ENCODE measurements at regions not wholly inside any gene's neighbourhood (a gene's known extent, or its start where the extent isn't known, plus 50 kb on each side); places are given as distances from the start of the nearest gene placed in this dataset.

DNA sequence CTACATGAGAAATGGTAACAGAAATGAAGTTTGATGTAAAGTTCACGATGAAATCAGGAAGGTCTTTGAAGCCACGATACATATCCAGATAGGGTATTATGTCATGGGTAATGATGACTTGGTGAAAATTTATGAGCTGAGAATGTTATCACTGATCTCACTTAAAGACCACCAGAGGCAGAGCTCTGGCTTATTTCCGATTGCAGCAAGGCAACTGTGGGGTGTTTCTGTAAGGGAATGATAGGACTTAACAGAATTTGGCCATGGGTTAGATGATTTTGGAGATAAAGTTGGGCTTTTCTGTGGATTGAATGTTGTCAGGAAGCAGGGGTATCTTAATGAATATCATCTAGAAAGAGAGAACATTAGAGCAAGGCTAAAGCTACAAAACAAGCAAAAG lies 508.4 kb downstream of the HDGFL1 start:
- intact Hi-C loops (cut with micrococcal nuclease): no loop called here
- DNase-seq (ENCODE audit: low read depth, low spot score): no peak
- H3K9ac ChIP-seq (ENCODE audit: low read length): no peak overlapping the region
- TF ChIP-seq EZH2phosphoT487 (IDR thresholded peaks at IDR 0.05; ENCODE audit: borderline replicate concordance) (no peak), ZFX (IDR thresholded peaks at IDR 0.05) (no peak), SP1 (IDR thresholded peaks at IDR 0.05; ENCODE audit: low read depth) (no peak), ZNF274 (IDR thresholded peaks at IDR 0.05; ENCODE audit: low read depth, low read length) (no peak), POLR2A (IDR thresholded peaks at IDR 0.05; ENCODE audit: borderline replicate concordance, extremely low read depth, insufficient read depth, insufficient read length) (no peak), EGR1 (IDR thresholded peaks at IDR 0.05; ENCODE audit: low read depth) (no peak), CEBPB (IDR thresholded peaks at IDR 0.05; ENCODE audit: low read depth) (no peak)
- TF ChIP-seq, protein P1, sequence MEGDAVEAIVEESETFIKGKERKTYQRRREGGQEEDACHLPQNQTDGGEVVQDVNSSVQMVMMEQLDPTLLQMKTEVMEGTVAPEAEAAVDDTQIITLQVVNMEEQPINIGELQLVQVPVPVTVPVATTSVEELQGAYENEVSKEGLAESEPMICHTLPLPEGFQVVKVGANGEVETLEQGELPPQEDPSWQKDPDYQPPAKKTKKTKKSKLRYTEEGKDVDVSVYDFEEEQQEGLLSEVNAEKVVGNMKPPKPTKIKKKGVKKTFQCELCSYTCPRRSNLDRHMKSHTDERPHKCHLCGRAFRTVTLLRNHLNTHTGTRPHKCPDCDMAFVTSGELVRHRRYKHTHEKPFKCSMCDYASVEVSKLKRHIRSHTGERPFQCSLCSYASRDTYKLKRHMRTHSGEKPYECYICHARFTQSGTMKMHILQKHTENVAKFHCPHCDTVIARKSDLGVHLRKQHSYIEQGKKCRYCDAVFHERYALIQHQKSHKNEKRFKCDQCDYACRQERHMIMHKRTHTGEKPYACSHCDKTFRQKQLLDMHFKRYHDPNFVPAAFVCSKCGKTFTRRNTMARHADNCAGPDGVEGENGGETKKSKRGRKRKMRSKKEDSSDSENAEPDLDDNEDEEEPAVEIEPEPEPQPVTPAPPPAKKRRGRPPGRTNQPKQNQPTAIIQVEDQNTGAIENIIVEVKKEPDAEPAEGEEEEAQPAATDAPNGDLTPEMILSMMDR (IDR thresholded peaks at IDR 0.05 in 2 of 3, conservative IDR thresholded peaks at IDR 0.05 in 1 of 3; ENCODE audit: borderline replicate concordance in 1 of 3, insufficient read depth in 1 of 3, low read depth in 2 of 3, low read length in 2 of 3): no peak
- TF ChIP-seq, protein P2, sequence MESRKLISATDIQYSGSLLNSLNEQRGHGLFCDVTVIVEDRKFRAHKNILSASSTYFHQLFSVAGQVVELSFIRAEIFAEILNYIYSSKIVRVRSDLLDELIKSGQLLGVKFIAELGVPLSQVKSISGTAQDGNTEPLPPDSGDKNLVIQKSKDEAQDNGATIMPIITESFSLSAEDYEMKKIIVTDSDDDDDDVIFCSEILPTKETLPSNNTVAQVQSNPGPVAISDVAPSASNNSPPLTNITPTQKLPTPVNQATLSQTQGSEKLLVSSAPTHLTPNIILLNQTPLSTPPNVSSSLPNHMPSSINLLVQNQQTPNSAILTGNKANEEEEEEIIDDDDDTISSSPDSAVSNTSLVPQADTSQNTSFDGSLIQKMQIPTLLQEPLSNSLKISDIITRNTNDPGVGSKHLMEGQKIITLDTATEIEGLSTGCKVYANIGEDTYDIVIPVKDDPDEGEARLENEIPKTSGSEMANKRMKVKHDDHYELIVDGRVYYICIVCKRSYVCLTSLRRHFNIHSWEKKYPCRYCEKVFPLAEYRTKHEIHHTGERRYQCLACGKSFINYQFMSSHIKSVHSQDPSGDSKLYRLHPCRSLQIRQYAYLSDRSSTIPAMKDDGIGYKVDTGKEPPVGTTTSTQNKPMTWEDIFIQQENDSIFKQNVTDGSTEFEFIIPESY (IDR thresholded peaks at IDR 0.05; ENCODE audit: extremely low read depth, insufficient replicate concordance, low read length): no peak
- TF ChIP-seq, protein P3, sequence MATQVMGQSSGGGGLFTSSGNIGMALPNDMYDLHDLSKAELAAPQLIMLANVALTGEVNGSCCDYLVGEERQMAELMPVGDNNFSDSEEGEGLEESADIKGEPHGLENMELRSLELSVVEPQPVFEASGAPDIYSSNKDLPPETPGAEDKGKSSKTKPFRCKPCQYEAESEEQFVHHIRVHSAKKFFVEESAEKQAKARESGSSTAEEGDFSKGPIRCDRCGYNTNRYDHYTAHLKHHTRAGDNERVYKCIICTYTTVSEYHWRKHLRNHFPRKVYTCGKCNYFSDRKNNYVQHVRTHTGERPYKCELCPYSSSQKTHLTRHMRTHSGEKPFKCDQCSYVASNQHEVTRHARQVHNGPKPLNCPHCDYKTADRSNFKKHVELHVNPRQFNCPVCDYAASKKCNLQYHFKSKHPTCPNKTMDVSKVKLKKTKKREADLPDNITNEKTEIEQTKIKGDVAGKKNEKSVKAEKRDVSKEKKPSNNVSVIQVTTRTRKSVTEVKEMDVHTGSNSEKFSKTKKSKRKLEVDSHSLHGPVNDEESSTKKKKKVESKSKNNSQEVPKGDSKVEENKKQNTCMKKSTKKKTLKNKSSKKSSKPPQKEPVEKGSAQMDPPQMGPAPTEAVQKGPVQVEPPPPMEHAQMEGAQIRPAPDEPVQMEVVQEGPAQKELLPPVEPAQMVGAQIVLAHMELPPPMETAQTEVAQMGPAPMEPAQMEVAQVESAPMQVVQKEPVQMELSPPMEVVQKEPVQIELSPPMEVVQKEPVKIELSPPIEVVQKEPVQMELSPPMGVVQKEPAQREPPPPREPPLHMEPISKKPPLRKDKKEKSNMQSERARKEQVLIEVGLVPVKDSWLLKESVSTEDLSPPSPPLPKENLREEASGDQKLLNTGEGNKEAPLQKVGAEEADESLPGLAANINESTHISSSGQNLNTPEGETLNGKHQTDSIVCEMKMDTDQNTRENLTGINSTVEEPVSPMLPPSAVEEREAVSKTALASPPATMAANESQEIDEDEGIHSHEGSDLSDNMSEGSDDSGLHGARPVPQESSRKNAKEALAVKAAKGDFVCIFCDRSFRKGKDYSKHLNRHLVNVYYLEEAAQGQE (IDR thresholded peaks at IDR 0.05; ENCODE audit: low read depth): no peak
- ChIA-PET POLR2A (no interaction called here), RAD21 (ENCODE audit: low non-redundant PET in 1 of 2, low total read pairs in 2 of 2, uncharacterized antibody in 2 of 2, unreplicated experiment in 2 of 2) (no interaction called here), CTCF (no interaction called here)
- no peak overlapping the region for H3K4me2 ChIP-seq (ENCODE audit: low read length)
- no peak overlapping the region for H3K27ac ChIP-seq (ENCODE audit: low read depth, low read length)
- no peaks in the 10 kb centered on the region for H3K9me2 ChIP-seq (ENCODE audit: insufficient read depth)
- no peaks in the 10 kb centered on the region for H3K79me2 ChIP-seq (ENCODE audit: insufficient read depth, low read length)
- H3K9me3 ChIP-seq (ENCODE audit: control insufficient read depth in 1 of 2, insufficient read depth in 1 of 2, low read depth in 1 of 2, low read length in 2 of 2): no peaks in the 10 kb centered on the region; a peak in 1 of 4 replicates
- no TSS peak for BruUV-seq (replicated peaks)
- no peaks in the 10 kb centered on the region for H3K36me3 ChIP-seq (ENCODE audit: control insufficient read depth in 1 of 2, insufficient read depth in 2 of 2, low read length in 2 of 2)
- ATAC-seq: no peak
- no peaks in the 10 kb centered on the region for H3K27me3 ChIP-seq (ENCODE audit: insufficient read depth, low read length)
- no peak overlapping the region for H3K4me3 ChIP-seq (replicated peaks in 1 of 2; ENCODE audit: low read depth in 1 of 2, low read length in 2 of 2)
- no peaks in the 10 kb centered on the region for H3K4me1 ChIP-seq (ENCODE audit: control insufficient read depth in 1 of 2, insufficient read depth in 2 of 2, low read length in 2 of 2)
- no peaks in the 10 kb centered on the region for H4K20me1 ChIP-seq (ENCODE audit: insufficient read depth)
- no peak overlapping the region for H2AFZ ChIP-seq (ENCODE audit: low read depth, low read length, poor library complexity, severe bottlenecking)
